WERI-Rb-1 (cell line): ENCODE measurements at regions not wholly inside any gene's neighbourhood (a gene's known extent, or its start where the extent isn't known, plus 50 kb on each side); places are given as distances from the start of the nearest gene placed in this dataset.

ENCODE experiments used
- DNase-seq: peaks from one replicate; pipeline ENCODE4 v3.0.0-alpha.2; 2020
- H3K27ac ChIP-seq: fragments of 250-450 bp; sonication (Bioruptor Pico); 2 replicates; pipeline ENCODE4 v1.5.1; 2020; ENCODE audit warnings: mild to moderate bottlenecking, moderate library complexity
- H3K27me3 ChIP-seq: fragments of 250-450 bp; sonication (Bioruptor Pico); 2 replicates; pipeline ENCODE4 v1.5.1; 2021; ENCODE audit warnings: mild to moderate bottlenecking, low read depth, moderate library complexity; ENCODE audit not compliant: insufficient read depth, severe bottlenecking
- H3K36me3 ChIP-seq: fragments of 250-450 bp; sonication (Bioruptor Pico); 2 replicates; pipeline ENCODE4 v1.5.1; 2020; ENCODE audit warnings: mild to moderate bottlenecking, moderate library complexity
- H3K4me3 ChIP-seq: 2 replicates; pipeline ENCODE4 v1.5.1; 2011; ENCODE audit warnings: low read depth, mild to moderate bottlenecking, control low read depth, low read length
- H3K9me3 ChIP-seq: fragments of 250-450 bp; sonication (Bioruptor Pico); 2 replicates; pipeline ENCODE4 v1.5.1; 2021; ENCODE audit warnings: mild to moderate bottlenecking, moderate library complexity; ENCODE audit not compliant: severe bottlenecking
- CTCF ChIP-seq: IDR thresholded peaks from 2 replicates; pipeline ENCODE4 v1.5.1; 2011; ENCODE audit warnings: low read depth, mild to moderate bottlenecking, control low read depth, inconsistent platforms, low read length

GRCh38 chr2:57080035-57080434, 896.2 kb downstream of the CCDC85A start:
- TF ChIP-seq CTCF = no peak
- DNase-seq = no peak
- H3K9me3 ChIP-seq = no peaks in the 10 kb centered on the region

DNA sequence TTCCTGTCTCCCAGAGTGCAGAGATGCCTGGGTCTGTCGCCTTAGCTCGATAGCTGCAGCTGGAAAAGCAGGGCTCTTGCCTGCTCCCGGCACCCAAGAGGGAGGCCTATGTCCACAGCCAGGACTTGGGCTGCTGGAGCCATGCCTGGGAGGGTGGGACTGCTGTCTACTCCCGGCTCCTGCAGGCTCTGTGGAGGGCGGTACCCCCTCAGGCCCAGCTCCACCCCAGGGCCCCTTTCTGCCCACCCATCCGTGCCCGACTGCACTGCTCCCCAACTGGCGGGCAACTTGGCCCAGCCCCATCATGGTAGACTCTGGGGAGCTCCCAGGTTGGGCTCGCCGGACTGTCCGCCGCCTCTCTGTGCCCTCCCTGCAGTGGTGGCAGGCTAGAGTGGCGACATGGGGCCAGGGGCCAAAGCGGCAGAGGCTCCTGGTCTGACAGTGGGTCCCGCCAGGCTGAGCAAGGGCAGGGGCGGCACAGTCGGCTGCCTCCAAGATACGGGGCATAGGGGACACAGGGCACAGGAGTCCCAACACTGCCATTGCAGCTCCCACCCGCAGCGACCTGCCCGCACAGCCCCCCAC, 901.0 kb downstream of the CCDC85A start:
- Histone ChIP-seq H3K27ac (no peak overlapping the region), H3K27me3 (peaks cover 8% of the 10 kb centered on the region), H3K9me3 (no peaks in the 10 kb centered on the region), H3K36me3 (no peaks in the 10 kb centered on the region), H3K4me3 (no peak overlapping the region)
- no peak for DNase-seq
- TF ChIP-seq CTCF = no peak

More at GRCh38 chr2:57080035-57080434, 896.2 kb downstream of the CCDC85A start:
- Histone ChIP-seq H3K36me3 (no peaks in the 10 kb centered on the region), H3K27me3 (peaks cover 8% of the 10 kb centered on the region), H3K27ac (no peak overlapping the region), H3K4me3 (no peak overlapping the region)

DNA sequence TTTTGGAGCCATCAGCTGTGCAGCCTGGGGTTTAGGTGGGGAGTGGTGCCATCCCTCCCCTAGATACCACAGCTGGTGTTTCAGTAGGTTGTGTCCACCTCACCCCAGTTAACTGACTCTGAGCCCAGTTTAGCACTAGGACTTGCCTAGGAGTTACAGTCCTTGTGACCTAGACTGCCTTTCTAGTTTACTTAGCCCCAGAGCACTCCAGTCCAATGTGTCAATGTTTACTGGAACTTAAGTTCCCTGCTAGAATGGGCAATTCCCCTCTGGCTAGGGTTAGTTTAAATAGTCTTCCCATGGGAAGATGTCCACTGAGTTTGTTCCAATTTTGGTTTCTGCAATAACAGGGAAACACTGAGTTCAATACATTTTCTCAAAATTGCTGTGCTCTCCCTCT, 909.2 kb downstream of the CCDC85A start:
- Histone ChIP-seq H3K27ac (no peak overlapping the region), H3K27me3 (no peaks in the 10 kb centered on the region), H3K36me3 (no peaks in the 10 kb centered on the region), H3K9me3 (no peaks in the 10 kb centered on the region), H3K4me3 (no peak overlapping the region)
- TF ChIP-seq CTCF = no peak
- no peak for DNase-seq

- H3K27me3 ChIP-seq = no peaks in the 10 kb centered on the region
- no peaks in the 10 kb centered on the region for H3K9me3 ChIP-seq
- no peak for DNase-seq
- no peak for TF ChIP-seq CTCF
- H3K27ac ChIP-seq = no peak overlapping the region
- no peaks in the 10 kb centered on the region for H3K36me3 ChIP-seq
- no peak overlapping the region for H3K4me3 ChIP-seq
Observed at GRCh38 chr2:57097855-57098254, 914.1 kb downstream of the CCDC85A start.

DNA sequence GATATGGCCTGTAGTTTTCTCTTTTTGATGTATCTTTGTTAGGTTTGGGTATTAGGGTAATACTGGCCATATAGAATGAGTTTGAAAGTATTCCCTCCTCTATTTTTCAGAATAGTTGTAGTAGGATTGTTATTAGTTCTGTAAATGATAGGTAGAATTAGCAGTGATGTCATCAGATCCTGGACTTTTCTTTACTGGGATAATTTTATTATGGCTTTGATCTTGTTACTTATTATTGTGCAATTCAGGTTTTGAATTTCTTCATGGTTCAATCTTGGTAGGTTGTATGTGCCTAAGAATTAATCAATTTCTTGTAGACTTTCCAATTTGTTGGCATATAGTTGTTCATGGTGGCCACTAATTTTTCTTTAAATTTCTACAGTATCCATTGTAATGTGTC, 916.6 kb downstream of the CCDC85A start:
- H3K27me3 ChIP-seq = no peaks in the 10 kb centered on the region
- DNase-seq = no peak
- TF ChIP-seq CTCF = no peak
- H3K9me3 ChIP-seq = no peaks in the 10 kb centered on the region
- H3K36me3 ChIP-seq = no peaks in the 10 kb centered on the region
- no peak overlapping the region for H3K4me3 ChIP-seq
- H3K27ac ChIP-seq = no peak overlapping the region

DNA sequence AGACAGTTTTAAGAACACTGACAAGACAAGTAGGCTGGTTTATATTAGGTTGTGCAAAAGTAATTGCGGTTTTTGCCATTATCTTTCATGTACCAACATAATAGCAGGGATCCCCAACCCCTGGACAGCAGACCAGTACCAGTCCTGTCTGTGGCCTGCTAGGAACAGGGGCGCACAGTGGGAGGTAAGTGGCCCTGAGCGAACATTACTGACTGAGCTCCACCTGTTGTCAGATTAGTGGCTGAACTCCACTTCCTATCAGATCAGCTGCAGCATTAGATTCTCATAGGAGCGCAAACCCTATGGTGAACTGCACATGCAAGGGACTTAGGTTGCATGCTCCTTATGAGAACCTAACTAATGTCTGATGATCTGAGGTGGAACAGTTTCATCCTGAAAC, 921.9 kb downstream of the CCDC85A start:
- no peaks in the 10 kb centered on the region for H3K9me3 ChIP-seq
- no peaks in the 10 kb centered on the region for H3K27me3 ChIP-seq
- no peak overlapping the region for H3K27ac ChIP-seq
- TF ChIP-seq CTCF = no peak
- H3K36me3 ChIP-seq = no peaks in the 10 kb centered on the region
- DNase-seq = no peak
- H3K4me3 ChIP-seq = no peak overlapping the region
